Ishikawa (cell line): ENCODE measurements at regions not wholly inside any gene's neighbourhood (a gene's known extent, or its start where the extent isn't known, plus 50 kb on each side); places are given as distances from the start of the nearest gene placed in this dataset.

Source experiments
- CEBPB ChIP-seq: IDR thresholded peaks from 2 replicates; pipeline ENCODE4 v1.6.1; 2012
- NFIC ChIP-seq: IDR thresholded peaks from 2 replicates; pipeline ENCODE4 v1.6.1; 2012
- USF1 ChIP-seq: IDR thresholded peaks from 2 replicates; pipeline ENCODE4 v1.6.1; 2012
- YY1 ChIP-seq: IDR thresholded peaks from 2 replicates; pipeline ENCODE4 v1.6.1; 2012; ENCODE audit warnings: low read depth
- TF ChIP-seq, protein P1 (sequence below): IDR thresholded peaks from 2 replicates; pipeline ENCODE4 v1.6.1; 2012

GRCh38 chr11:57935402-57936049, 88.2 kb upstream of the OR9Q1 start:
- TF ChIP-seq USF1 (no peak), YY1 (no peak), NFIC (no peak), CEBPB (no peak)
- TF ChIP-seq, protein P1, sequence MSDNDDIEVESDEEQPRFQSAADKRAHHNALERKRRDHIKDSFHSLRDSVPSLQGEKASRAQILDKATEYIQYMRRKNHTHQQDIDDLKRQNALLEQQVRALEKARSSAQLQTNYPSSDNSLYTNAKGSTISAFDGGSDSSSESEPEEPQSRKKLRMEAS, result no peak
